HCT116 (cell line): ENCODE measurements at regions not wholly inside any gene's neighbourhood (a gene's known extent, or its start where the extent isn't known, plus 50 kb on each side); places are given as distances from the start of the nearest gene placed in this dataset.

Experiments
- CTCF ChIP-seq, 3 experiments: fragments of 200-600 bp in 1 of 3; sonication (generic) in 1 of 3; IDR thresholded peaks in 2 of 3; conservative IDR thresholded peaks in 1 of 3; 2 replicates each; pipeline ENCODE4 v1.5.1; 2012 to 2017; ENCODE audit warnings: low read depth in 2 of 3, low read length in 2 of 3, antibody characterized with exemption in 1 of 3, borderline replicate concordance in 1 of 3, control low read depth in 1 of 3, mild to moderate bottlenecking in 1 of 3, mixed read lengths in 1 of 3, mixed run types in 1 of 3, moderate library complexity in 1 of 3; ENCODE audit not compliant: insufficient read depth in 1 of 3
- EZH2phosphoT487 ChIP-seq: fragments of 200-600 bp; IDR thresholded peaks from 2 replicates; pipeline ENCODE4 v1.6.1; 2018; ENCODE audit warnings: antibody characterized with exemption, borderline replicate concordance
- POLR2A ChIP-seq: IDR thresholded peaks from 2 replicates; pipeline ENCODE4 v1.7.0; 2011; ENCODE audit warnings: borderline replicate concordance; ENCODE audit not compliant: insufficient read depth, insufficient read length; ENCODE audit errors: extremely low read depth
- REST ChIP-seq: IDR thresholded peaks from 2 replicates; pipeline ENCODE4 v1.6.1; 2012; ENCODE audit warnings: low read depth
- SP1 ChIP-seq: IDR thresholded peaks from 2 replicates; pipeline ENCODE4 v1.6.1; 2012; ENCODE audit warnings: low read depth

- no peak for TF ChIP-seq CTCF (IDR thresholded peaks at IDR 0.05 in 2 of 3, conservative IDR thresholded peaks at IDR 0.05 in 1 of 3; ENCODE audit: borderline replicate concordance in 1 of 3, insufficient read depth in 1 of 3, low read depth in 2 of 3, low read length in 2 of 3)
- no peak for TF ChIP-seq REST
- no peak for TF ChIP-seq SP1
- no peak for TF ChIP-seq POLR2A
- TF ChIP-seq EZH2phosphoT487 = no peak
Observed at GRCh38 chr3:124246376-124246775, 254.5 kb upstream of the ROPN1 start.
